ENCODE measurements at regions not wholly inside any gene's neighbourhood (a gene's known extent, or its start where the extent isn't known, plus 50 kb on each side); places are given as distances from the start of the nearest gene placed in this dataset.

- no peak for TF ChIP-seq CTCF (conservative IDR thresholded peaks at IDR 0.05; ENCODE audit: low read depth)
- no peak overlapping the region for H3K27ac ChIP-seq
- DNase-seq (ENCODE audit: low spot score), result no peak
- CTCF ChIA-PET, result no interaction called here
- POLR2A ChIA-PET (ENCODE audit: low non-redundant PET), result no interaction called here
These were observed 55.8 kb downstream of the KCNE4 start for GRCh38 chr2:223107825-223108224.

DNA sequence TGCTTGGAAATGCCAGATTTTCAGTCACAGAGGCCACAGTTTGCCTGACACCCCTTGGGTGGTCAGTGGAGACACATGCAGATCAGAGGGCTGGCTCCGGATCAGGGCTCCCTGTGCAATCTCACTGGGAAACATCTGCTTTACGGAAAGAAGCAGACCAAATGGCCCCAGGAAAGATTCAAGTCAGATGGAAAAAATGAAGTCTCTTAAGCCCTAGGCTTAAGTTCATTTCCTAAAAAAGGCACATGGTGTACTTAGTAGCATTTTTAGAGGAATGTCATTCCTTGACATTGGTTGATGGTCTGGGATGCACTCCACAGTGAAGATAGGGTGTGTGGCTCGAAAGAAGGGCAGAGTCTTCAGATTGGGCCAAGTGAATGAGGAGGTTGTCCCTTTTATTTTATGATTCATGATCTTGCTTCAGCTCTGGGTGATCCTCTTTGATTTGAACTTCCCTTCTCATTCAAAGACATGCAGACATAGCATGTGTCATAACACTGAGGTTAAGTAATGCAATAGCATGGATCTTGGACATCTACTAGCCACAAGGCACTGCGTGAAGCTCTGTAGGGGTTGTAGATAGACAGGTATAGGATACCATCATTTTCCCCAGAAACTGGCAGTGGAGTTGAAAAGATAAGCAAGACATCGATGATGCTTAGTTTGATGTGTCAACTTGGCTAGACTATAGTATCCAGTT is 56.5 kb downstream of the KCNE4 start:
- no peak for TF ChIP-seq CTCF (conservative IDR thresholded peaks at IDR 0.05; ENCODE audit: low read depth)
- H3K27ac ChIP-seq, result no peak overlapping the region
- ChIA-PET POLR2A (ENCODE audit: low non-redundant PET) (no interaction called here), CTCF (no interaction called here)
- no peak for DNase-seq (ENCODE audit: low spot score)

DNA sequence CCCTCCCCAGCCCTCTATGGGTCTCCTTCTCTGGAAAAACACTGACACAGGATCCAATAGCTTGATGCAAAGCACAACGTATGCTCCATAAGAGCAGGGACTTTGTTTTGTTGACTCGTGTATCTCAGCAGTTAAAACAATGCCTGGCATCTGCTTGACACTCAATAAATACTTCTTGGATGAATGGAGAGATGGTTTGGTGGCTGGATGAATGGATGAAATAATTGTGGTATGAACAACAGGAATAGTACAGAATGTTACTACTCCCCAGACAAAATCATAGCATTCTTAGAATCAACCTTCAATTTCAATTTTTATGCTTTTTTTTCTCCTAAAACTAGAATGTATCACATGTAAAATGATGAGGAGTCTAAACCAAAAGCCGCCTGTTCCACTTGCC is 57.4 kb downstream of the KCNE4 start:
- no peak for DNase-seq (ENCODE audit: low spot score)
- ChIA-PET POLR2A (ENCODE audit: low non-redundant PET) (no interaction called here), CTCF (no interaction called here)
- no peak overlapping the region for H3K27ac ChIP-seq
- no peak for TF ChIP-seq CTCF (conservative IDR thresholded peaks at IDR 0.05; ENCODE audit: low read depth)

DNA sequence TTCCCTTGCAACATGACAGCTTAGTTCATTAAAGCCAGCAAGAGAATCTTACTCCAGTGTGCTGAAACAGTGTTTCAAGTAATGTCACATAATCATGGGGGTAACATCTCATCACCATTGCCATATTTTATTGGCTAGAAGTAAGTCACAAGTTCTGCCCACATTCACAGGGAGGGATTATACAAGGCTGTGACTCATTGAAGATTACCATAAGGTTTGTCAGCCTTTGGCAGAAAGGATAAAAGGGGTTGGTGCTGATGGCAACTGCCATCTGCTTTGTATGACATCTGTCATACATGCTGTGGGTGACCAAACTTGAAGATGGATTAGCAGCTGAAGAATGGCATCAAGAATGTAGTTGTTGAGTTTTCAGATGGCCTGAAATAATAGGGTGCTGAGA is 61.2 kb downstream of the KCNE4 start:
- ChIA-PET POLR2A (ENCODE audit: low non-redundant PET) (no interaction called here), CTCF (interaction anchor here (0.9 to 1.1 kb wide), 2 partner anchors 8 to 14 kb away, joined by 3 to 4 read pairs; no protein-coding TSS in a partner anchor)
- DNase-seq (ENCODE audit: low spot score), result no peak
- no peak overlapping the region for H3K27ac ChIP-seq
- no peak for TF ChIP-seq CTCF (conservative IDR thresholded peaks at IDR 0.05; ENCODE audit: low read depth)

DNA sequence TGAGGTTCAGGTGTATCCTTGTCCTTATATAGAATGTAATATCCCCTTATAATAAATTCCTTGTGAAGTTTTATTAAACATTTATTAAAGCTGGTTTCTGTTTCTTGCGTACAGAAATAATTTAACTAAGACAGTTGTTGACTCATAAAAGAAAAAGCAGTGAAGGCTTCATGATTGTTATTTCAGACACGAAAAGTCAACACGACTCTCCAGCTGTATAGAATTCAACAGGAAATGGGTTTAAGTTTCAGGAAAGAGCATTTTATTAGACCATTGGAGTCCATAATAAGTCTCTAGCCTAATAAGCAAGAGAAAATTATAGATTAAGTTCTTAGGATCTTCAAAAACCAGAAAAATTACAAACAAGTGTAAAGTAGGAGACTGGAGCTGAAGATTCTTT is 62.2 kb downstream of the KCNE4 start:
- no peak overlapping the region for H3K27ac ChIP-seq
- DNase-seq (ENCODE audit: low spot score), result no peak
- CTCF ChIA-PET, result interaction anchor here (0.6 kb wide), 1 partner anchor 143 kb away, joined by 4 read pairs; no protein-coding TSS in a partner anchor
- TF ChIP-seq CTCF (conservative IDR thresholded peaks at IDR 0.05; ENCODE audit: low read depth), result no peak
- POLR2A ChIA-PET (ENCODE audit: low non-redundant PET), result no interaction called here

- TF ChIP-seq CTCF (conservative IDR thresholded peaks at IDR 0.05; ENCODE audit: low read depth), result no peak
- no peak overlapping the region for H3K27ac ChIP-seq
- ChIA-PET CTCF (interaction anchor here (0.6 to 0.7 kb wide), 2 partner anchors 144 to 411 kb away, joined by 3 to 4 read pairs; no protein-coding TSS in a partner anchor), POLR2A (ENCODE audit: low non-redundant PET) (no interaction called here)
- no peak for DNase-seq (ENCODE audit: low spot score)
These were observed 62.9 kb downstream of the KCNE4 start for GRCh38 chr2:223114917-223115316.

Measured in RWPE1 (cell line).